ENCODE measurements at regions not wholly inside any gene's neighbourhood (a gene's known extent, or its start where the extent isn't known, plus 50 kb on each side); places are given as distances from the start of the nearest gene placed in this dataset.

DNA sequence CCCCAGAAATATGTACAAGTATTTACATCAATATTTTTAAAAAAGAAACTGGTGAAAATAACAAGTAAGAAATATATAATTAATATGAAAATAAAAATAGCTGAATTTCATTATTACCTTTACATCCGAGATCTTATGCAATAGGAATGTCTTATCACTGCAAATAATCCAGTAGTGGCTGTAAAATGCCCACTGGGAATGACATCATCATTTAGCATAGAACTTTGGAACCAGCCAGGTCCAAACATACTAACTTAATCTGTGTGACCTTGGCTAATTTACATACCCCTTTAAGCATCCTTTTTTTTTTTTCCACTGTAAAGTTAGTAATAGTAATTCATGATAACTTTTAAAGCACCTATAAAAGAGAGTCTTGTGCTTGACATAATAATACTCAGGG is 611.7 kb downstream of the ZIC1 start:
- H3K9me3 ChIP-seq: no peaks in the 10 kb centered on the region
- no peak overlapping the region for H3K4me3 ChIP-seq
- TF ChIP-seq, protein P1, sequence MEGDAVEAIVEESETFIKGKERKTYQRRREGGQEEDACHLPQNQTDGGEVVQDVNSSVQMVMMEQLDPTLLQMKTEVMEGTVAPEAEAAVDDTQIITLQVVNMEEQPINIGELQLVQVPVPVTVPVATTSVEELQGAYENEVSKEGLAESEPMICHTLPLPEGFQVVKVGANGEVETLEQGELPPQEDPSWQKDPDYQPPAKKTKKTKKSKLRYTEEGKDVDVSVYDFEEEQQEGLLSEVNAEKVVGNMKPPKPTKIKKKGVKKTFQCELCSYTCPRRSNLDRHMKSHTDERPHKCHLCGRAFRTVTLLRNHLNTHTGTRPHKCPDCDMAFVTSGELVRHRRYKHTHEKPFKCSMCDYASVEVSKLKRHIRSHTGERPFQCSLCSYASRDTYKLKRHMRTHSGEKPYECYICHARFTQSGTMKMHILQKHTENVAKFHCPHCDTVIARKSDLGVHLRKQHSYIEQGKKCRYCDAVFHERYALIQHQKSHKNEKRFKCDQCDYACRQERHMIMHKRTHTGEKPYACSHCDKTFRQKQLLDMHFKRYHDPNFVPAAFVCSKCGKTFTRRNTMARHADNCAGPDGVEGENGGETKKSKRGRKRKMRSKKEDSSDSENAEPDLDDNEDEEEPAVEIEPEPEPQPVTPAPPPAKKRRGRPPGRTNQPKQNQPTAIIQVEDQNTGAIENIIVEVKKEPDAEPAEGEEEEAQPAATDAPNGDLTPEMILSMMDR (IDR thresholded peaks at IDR 0.05): no peak
- DNase-seq (ENCODE audit: low spot score in 2 of 2): no peak
- H3K27me3 ChIP-seq: no peaks in the 10 kb centered on the region
- no peaks in the 10 kb centered on the region for H3K4me1 ChIP-seq
- H3K36me3 ChIP-seq: no peaks in the 10 kb centered on the region
- H3K27ac ChIP-seq: no peak overlapping the region
- intact Hi-C loops (cut with DNase I): no loop called here

DNA sequence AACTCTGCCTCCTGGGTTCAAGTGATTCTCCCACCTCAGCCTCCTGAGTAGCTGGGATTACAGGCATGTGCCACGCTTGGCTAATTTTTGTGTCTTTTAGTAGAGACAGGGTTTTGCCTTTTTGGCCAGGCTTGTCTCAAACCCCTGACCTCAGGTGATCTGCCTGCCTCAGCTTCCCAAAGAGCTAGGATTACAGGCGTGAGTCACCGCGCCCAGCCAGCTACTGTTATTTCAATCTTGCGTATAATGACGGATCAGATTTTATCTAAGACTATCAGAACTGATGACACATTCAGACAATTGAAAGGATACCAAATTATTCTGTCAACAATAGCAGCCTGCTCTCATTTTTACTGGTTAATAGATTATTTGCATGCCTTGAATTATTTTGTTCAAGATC is 612.2 kb downstream of the ZIC1 start:
- Histone ChIP-seq H3K4me1 (no peaks in the 10 kb centered on the region), H3K9me3 (no peaks in the 10 kb centered on the region), H3K27ac (no peak overlapping the region), H3K4me3 (no peak overlapping the region), H3K27me3 (no peaks in the 10 kb centered on the region), H3K36me3 (no peaks in the 10 kb centered on the region)
- intact Hi-C loops (cut with DNase I): no loop called here
- TF ChIP-seq, protein P1 (IDR thresholded peaks at IDR 0.05): no peak
- DNase-seq (ENCODE audit: low spot score in 2 of 2): no peak

DNA sequence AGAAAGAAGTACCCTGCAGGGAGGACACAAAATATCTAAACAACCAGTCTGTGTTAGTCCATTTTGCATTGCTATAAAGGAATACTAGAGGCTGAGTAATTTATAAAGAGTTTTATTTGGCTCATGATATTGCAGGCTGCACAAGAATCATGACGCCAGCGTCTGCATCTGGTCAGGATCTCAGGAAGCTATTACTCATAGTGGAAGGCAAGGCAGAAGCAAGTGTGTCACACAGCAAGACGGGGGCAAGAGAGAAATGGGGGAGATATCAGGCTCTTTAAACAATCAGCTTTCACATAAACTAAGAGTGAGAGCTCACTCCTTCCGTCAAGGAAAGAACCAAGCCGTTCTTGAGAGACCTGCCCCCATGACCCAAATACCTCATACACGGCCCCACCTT is 614.8 kb downstream of the ZIC1 start:
- intact Hi-C loops (cut with DNase I): no loop called here
- H3K27ac ChIP-seq: no peak overlapping the region
- no peaks in the 10 kb centered on the region for H3K36me3 ChIP-seq
- no peaks in the 10 kb centered on the region for H3K4me1 ChIP-seq
- no peaks in the 10 kb centered on the region for H3K27me3 ChIP-seq
- TF ChIP-seq, protein P1 (IDR thresholded peaks at IDR 0.05): no peak
- H3K4me3 ChIP-seq: no peak overlapping the region
- peak in 1 of 2 donors; percentile 63 for DNase-seq (ENCODE audit: low spot score in 2 of 2)
- no peaks in the 10 kb centered on the region for H3K9me3 ChIP-seq

DNA sequence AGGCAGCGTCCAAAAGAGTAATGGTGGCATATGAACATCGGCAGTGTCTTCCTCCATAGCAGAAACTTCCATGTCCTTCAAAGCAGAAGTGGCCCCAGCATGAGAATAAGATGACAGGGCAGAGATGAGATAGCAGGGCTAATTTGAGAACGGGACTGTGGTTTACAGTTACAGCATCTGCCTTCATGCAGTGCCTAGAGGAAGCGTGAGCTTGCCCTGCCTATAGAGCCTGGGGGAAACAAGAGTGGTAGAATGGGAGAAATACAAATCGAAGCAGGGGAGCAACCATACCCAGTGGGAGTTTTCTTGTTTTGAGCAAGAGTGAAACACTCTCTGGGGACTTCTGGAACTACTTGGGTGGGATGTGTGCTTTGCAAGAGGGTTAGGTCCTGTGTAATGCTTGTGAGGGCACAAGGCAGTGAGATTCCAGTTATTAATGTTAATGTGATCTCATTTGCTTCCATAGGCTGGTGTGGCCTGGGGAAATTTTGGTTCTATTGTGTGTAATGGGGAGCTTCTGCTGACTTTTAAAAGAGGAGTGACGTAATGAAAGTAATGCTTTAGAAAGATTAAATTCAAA is 616.9 kb downstream of the ZIC1 start:
- Histone ChIP-seq H3K4me1 (no peaks in the 10 kb centered on the region), H3K27ac (no peak overlapping the region), H3K4me3 (no peak overlapping the region), H3K9me3 (no peaks in the 10 kb centered on the region), H3K36me3 (no peaks in the 10 kb centered on the region), H3K27me3 (no peaks in the 10 kb centered on the region)
- TF ChIP-seq, protein P1 (IDR thresholded peaks at IDR 0.05): no peak
- intact Hi-C loops (cut with DNase I): no loop called here
- DNase-seq (ENCODE audit: low spot score in 2 of 2): no peak

DNA sequence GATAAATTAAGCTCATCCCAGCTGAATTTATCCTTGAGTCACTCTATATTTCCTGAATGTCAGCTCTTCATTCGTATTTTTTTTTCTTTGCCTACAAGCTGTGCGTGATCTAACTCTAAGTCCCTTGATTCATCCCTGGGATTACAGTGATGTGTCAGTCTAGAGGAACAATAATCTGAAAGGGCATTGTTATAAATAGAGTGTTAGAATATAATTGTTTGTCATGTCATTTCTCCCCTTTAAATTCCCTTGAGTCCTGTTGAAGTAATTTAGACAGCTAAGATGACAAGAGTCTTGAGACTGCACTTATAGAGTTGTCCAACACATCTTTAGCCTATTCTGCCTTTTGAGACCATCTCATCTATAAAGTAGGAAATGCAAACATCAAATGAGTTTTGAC is 621.8 kb downstream of the ZIC1 start:
- H3K36me3 ChIP-seq: no peaks in the 10 kb centered on the region
- DNase-seq (ENCODE audit: low spot score in 2 of 2): no peak
- H3K27me3 ChIP-seq: no peaks in the 10 kb centered on the region
- no peak overlapping the region for H3K4me3 ChIP-seq
- TF ChIP-seq, protein P1 (IDR thresholded peaks at IDR 0.05): no peak
- intact Hi-C loops (cut with DNase I): no loop called here
- no peaks in the 10 kb centered on the region for H3K9me3 ChIP-seq
- no peak overlapping the region for H3K27ac ChIP-seq
- no peaks in the 10 kb centered on the region for H3K4me1 ChIP-seq

DNA sequence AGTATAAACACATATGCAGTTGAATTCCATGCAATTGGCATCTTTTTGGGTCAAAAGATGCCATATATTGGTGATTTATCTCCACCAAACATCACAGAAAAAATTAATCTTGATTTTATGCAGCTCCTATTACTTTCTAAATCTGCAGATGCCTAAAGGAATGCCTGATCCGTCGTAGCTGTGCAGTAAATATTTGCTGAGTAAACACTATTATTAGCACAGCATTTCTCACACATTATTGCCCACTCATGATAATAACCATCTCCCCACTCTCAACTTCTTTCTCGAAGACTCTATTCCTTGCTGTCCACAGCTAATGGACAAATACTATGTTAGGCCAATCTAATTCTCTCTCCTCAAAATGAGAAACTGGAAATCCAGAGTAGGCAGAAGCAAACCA is 625.2 kb downstream of the ZIC1 start:
- Histone ChIP-seq H3K36me3 (no peaks in the 10 kb centered on the region), H3K4me3 (no peak overlapping the region), H3K27me3 (no peaks in the 10 kb centered on the region), H3K27ac (no peak overlapping the region), H3K9me3 (no peaks in the 10 kb centered on the region), H3K4me1 (no peaks in the 10 kb centered on the region)
- intact Hi-C loops (cut with DNase I): no loop called here
- no peak for DNase-seq (ENCODE audit: low spot score in 2 of 2)
- TF ChIP-seq, protein P1 (IDR thresholded peaks at IDR 0.05): no peak

Data from ascending aorta (tissue), 2 donors.